GM21381 (cell line): ENCODE measurements at regions not wholly inside any gene's neighbourhood (a gene's known extent, or its start where the extent isn't known, plus 50 kb on each side); places are given as distances from the start of the nearest gene placed in this dataset.
"Not testable (repeated sequence)": the region's sequence is repeated elsewhere in the genome, so short reads cannot be mapped to it uniquely, and the experiment has no call there.

Source experiments
- ATAC-seq: cut with Tn5 transposase; IDR thresholded peaks from one replicate; pipeline ENCODE4 v1.9.1; 2021; ENCODE audit warnings: mild to moderate bottlenecking, moderate library complexity; ENCODE audit not compliant: unreplicated experiment

GRCh38 chr6:147958683-147959082 lies 384.0 kb upstream of the SASH1 start:
- ATAC-seq, result no peak

GRCh38 chr6:147961481-147962141 lies 381.0 kb upstream of the SASH1 start:
- ATAC-seq, result no peak

DNA sequence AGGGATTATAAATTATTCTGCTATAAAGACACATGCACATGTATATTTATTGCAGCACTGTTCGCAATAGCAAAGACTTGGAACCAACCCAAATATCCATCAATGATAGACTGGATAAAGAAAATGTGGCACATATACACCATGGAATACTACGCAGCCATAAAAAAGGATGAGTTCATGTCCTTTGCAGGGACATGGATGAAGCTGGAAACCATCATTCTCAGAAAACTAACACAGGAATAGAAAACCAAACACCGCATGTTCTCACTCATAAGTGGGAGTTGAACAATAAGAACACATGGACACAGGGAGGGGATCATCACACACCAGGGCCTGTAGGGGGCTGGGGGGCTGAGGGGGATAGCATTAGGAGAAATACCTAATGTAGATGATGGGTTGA lies 377.2 kb upstream of the SASH1 start:
- ATAC-seq, result not testable (repeated sequence)

- ATAC-seq, result no peak
These were observed 371.7 kb upstream of the SASH1 start for GRCh38 chr6:147970970-147971369.

- ATAC-seq, result no peak
These were observed 370.2 kb upstream of the SASH1 start for GRCh38 chr6:147972448-147972847.

- ATAC-seq, result no peak
These were observed 368.8 kb upstream of the SASH1 start for GRCh38 chr6:147973806-147974205.

GRCh38 chr6:147974376-147974775 lies 368.3 kb upstream of the SASH1 start:
- no peak for ATAC-seq

DNA sequence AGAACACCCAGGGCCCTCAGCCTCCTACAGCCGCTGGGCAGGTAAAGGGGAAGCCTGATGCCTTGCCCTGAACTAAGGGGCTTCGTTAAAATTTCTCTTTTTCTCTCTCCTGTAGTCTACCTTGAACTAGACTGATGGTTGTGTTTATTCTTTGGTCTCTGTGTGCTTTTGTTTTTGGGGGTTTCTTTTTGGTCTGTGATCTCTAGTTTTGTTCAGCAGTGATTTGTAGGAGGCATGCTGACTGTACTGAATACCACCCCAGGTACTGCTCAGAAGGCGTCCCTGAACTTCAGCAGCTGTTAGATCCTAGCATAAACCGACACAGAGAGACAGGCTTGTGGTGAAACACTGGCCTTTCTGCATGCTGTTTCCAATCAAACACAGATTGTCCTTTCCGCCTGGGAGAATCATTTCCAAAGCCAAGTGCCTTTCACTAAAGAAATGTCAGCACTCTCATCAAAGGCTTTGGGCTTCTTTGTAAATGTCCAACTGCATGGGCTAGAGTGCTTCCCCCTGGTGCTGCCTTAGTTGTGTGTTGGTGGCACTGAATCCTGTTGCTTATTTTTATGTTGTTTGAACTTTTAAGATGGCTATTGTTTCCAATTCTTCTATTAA lies 364.7 kb upstream of the SASH1 start:
- ATAC-seq, result no peak

- no peak for ATAC-seq
These were observed 362.7 kb upstream of the SASH1 start for GRCh38 chr6:147979966-147980365.

DNA sequence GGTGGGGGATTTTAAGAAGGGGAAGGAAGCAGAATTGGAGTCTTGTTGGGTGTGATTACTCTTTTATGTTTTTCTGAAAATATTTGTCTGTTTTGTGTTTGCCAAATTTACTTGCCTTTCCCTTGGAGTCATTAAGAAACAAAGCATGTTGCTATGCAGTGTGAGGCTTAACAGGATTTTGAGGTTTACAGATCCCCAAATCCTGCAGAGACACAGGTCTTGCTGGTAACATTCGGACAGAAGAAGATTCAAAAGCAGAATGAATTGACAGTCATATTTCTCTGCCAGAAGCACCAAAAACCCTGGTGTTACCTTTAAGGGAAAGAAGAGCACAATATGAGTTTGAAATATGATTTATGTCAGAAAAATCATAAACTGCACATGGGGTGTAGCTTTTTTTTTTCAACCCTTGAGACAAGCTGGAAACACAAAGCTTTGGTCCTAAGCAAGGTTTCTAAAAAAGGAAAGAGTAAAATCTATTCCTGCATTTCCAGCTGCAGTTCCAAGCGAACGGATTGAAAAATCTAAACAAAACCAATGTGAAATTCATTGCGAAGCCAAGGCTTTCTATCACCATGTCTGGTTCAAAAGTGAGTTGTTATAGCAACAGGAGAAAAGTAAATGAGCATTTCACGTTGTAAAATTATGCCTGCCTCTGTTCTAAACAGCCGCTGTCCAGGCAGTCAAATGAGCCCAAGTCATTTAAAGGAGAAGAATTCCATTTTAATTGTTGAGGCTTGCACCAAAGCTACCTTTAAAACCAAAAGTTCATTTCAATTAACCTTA lies 358.9 kb upstream of the SASH1 start:
- no peak for ATAC-seq

DNA sequence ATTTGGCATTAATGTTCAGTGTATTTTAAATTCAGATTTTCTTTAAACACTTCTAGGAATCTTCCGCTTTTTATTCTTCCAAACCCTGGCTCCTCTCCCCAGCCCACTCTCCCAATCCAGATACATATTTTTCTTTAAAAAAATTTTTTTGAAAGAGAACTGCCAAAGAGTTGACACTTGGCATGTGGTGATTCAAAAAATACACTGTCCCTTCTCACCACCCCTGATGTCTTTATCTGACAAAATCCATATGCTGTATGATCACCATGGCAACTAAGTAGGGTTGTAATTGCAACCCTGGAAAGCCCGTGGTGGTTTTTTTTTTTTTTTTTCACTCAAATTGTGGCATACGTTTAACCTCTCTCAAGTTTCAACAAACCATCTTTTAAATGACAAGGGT lies 355.8 kb upstream of the SASH1 start:
- ATAC-seq, result no peak

DNA sequence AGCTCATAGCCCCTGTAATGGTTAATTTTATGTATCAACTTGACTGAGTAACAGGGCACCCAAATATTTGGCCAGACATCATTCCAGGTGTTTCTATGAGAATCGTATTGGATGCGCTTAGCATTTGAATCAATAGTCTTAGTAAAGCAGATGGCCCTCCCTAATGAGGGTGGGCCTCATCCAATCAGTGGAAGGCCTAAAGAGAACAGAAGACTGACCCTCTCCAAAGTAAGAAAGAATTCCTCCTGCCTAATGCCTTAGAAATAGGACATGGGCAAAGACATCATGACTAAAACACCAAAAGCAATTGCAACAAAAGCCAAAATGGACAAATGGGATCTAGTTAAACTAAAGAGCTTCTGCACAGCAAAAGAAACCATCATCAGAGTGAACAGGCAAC lies 352.5 kb upstream of the SASH1 start:
- no peak for ATAC-seq

GRCh38 chr6:147991961-147992360 lies 350.7 kb upstream of the SASH1 start:
- ATAC-seq, result no peak

DNA sequence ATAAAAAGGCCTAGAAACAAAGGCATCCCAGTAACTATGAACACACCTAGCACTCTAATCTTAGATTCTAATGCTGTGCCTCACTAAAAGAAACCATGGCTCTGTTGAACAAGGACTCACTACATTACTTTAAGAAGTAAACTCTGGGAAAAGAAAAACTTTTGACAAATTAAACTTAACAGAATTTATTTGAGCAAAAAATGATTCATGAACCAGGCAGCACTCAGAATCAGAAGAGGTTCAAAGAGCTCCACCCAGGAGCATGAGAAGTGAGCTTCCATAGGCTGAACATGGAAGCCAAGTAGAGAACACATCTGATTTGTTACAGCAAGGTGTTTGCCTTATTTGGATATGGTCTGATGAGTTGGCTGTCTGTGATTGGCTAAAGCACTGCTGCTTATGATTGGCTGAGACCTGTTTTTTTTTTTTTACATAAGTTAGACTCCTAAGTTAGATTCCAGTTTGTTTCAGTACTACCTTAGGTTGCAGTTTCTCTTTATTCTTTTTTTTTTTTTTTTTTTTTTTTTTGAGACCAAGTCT lies 343.6 kb upstream of the SASH1 start:
- ATAC-seq, result no peak

DNA sequence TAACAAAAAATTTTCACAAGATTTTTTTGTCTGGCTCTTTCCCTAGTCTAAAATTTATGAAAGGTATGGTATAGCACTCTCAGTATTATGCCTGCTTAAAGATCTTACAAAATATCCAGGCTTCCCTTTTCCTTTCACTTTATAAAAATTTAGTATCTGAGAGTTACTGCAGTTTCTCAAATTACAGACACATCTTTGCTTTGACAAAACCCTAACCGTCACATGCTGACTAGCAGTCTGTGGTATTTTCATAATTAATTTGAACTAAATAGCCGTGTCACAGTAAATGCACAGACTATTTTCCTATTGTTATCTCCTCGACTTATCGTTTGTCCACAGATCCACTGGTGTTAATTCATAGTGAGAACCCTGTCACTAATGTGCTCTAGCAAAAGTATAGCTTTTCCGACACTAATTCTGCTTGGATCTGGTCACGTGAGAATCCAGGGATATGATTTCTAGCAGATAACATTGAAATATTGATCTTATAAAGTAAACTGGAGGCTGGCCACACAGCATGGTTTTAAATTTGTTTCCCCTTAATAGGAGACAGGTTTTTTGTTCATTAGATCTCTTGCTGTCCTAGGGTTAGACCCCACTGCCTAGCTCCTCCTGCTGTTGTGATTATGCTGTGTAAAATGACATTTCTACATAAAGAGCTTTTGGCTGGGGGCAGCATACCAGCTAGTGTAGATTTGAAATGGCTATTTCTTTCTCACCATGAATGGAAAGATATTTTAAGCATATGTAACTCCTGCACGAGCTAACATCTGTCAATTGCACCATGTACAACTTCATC lies 340.6 kb upstream of the SASH1 start:
- ATAC-seq, result no peak

GRCh38 chr6:148004651-148005050 lies 338.0 kb upstream of the SASH1 start:
- no peak for ATAC-seq

DNA sequence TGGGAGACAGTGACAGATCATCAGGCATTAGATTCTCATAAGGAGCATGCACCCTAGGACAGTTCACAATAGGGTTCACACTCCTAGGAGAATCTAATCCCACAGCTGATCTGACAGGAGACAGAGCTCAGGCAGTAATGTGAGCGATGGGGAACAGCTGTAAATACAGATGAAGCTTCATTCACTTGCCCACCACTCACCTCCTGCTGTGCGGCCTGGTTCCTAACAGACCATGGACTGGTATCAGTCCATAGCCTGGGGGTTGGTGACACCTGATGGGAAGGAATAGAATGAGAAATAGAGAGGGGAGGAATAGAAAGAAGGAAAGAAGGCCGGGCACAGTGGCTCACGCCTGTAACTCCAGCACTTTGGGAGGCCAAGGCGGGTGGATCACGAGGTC lies 336.8 kb upstream of the SASH1 start:
- no peak for ATAC-seq

DNA sequence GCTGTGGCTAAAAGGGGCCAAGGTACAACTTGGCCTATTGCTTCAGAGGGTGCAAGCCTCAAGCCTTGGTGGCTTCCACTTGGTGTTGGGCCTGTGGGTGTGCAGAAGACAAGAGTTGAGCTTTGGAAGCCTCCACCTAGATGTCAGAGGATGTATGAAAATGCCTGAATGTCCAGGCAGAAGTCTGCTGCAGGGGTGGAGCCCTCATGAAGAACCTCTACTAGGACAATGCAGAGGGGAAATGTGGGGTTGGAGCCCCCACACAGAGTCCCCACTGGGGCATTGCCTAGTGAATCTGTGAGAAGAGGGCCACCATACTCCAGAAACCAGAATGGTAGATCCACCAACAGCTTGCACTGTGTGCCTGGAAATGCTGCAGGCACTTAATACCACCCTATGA lies 332.1 kb upstream of the SASH1 start:
- not testable (repeated sequence) for ATAC-seq

DNA sequence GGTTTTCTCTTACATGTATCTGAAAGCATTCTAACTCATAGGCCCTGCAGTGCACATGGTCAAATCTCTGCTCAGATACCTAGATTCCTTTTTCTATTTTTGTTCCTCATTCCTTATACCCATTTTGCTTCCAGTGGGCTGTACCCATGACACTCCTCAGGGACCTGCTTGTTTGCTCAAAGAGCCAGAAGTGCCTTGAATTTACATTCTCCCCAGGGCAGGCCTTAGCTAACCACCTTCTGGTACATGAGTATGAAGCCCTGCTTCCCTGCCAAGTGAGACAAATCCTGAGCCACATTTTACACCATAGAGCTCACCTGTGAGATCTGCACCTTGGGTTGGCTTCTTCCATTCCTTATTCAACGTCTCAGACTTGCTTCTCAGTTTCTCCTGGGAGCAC lies 326.6 kb upstream of the SASH1 start:
- no peak for ATAC-seq

- no peak for ATAC-seq
These were observed 321.5 kb upstream of the SASH1 start for GRCh38 chr6:148021165-148021564.

DNA sequence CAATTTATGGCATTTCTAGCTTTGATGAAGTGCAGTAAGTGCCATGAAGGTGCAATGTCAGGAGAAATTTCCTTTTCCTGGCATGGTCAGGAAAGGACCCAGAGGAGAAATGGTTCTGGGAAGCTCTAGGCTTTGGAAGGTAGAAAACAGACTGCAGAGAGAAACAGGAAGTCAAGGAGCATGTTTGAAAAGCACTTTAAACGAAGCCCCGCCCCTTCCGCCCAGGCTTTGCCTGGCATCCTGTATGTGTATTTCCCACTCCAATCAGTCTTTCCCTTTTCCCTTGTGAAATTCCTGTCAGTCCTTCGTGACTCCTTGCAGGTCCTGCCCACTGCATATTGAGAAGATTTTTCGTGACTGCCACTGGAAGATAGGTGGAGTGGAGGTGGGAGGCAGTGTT lies 320.9 kb upstream of the SASH1 start:
- no peak for ATAC-seq
